H1 (cell line): ENCODE measurements at regions not wholly inside any gene's neighbourhood (a gene's known extent, or its start where the extent isn't known, plus 50 kb on each side); places are given as distances from the start of the nearest gene placed in this dataset.

ENCODE experiments used
- CTCF ChIA-PET: fragments of 300-600 bp; sonication (Branson Sonifier 250); formaldehyde crosslinking; loops from one replicate; lab custom pipeline; 2021; ENCODE audit not compliant: partially characterized antibody; lab: Charles Lee
- POLR2A ChIA-PET: fragments of 300-600 bp; sonication (Branson Sonifier 250); formaldehyde crosslinking; loops from one replicate; lab custom pipeline; 2021; ENCODE audit warnings: inconsistent platforms; ENCODE audit not compliant: partially characterized antibody; lab: Charles Lee
- DNase-seq, 2 experiments: peaks; one replicate each; pipeline versions ENCODE4 v3.0.0 to v3.0.0-alpha.2; 2010 to 2022; ENCODE audit warnings: low spot score in 2 of 2, low read depth in 1 of 2, mixed read lengths in 1 of 2
- FAIRE-seq: peaks from 2 replicates; lab custom pipeline; 2011; peaks lifted over from hg19 to GRCh38; lab: Jason Lieb, UNC
- H2AFZ ChIP-seq: 2 replicates; pipeline ENCODE4 v1.8.1; 2012; ENCODE audit warnings: low read length, inconsistent platforms
- H2AK5ac ChIP-seq: 2 replicates; pipeline ENCODE4 v1.6.1; 2013; ENCODE audit warnings: low read depth, low read length
- H2BK120ac ChIP-seq: replicated peaks from 2 replicates; pipeline ENCODE3; 2013; ENCODE audit warnings: low read depth, low read length, inconsistent platforms
- H2BK12ac ChIP-seq: 2 replicates; pipeline ENCODE4 v1.6.1; 2013; ENCODE audit warnings: low read depth, low read length
- H2BK15ac ChIP-seq: 2 replicates; pipeline ENCODE4 v1.6.1; 2013; ENCODE audit warnings: low read length
- H2BK20ac ChIP-seq: 2 replicates; pipeline ENCODE4 v1.6.1; 2013; ENCODE audit warnings: low read length
- H2BK5ac ChIP-seq: 2 replicates; pipeline ENCODE4 v1.6.1; 2013; ENCODE audit warnings: low read depth, low read length
- H3K14ac ChIP-seq: 2 replicates; pipeline ENCODE4 v1.6.1; 2013; ENCODE audit warnings: inconsistent platforms; ENCODE audit not compliant: insufficient read length
- H3K18ac ChIP-seq: 2 replicates; pipeline ENCODE4 v1.6.1; 2013; ENCODE audit warnings: low read length; ENCODE audit errors: extremely low read depth
- H3K23ac ChIP-seq: 2 replicates; pipeline ENCODE4 v1.6.1; 2013; ENCODE audit warnings: inconsistent platforms; ENCODE audit not compliant: insufficient read length
- H3K23me2 ChIP-seq: 2 replicates; pipeline ENCODE4 v1.6.1; 2013; ENCODE audit warnings: low read depth, low read length
- H3K27ac ChIP-seq: 2 replicates; pipeline ENCODE4 v1.6.1; 2011; ENCODE audit warnings: low read depth, low read length, inconsistent platforms
- H3K27me3 ChIP-seq, 4 experiments: replicated peaks in 1 of 4; 1 replicate in 1 of 4; 2 replicates in 3 of 4; pipeline versions ENCODE4 v1.6.1 to v1.8.1; 2011 to 2013; ENCODE audit warnings: low read length in 3 of 4, mild to moderate bottlenecking in 3 of 4, inconsistent platforms in 2 of 4, mixed read lengths in 2 of 4, moderate library complexity in 1 of 4; ENCODE audit not compliant: control insufficient read depth in 3 of 4, insufficient read depth in 3 of 4; ENCODE audit errors: extremely low read depth in 1 of 4
- H3K36me3 ChIP-seq, 4 experiments: 2 replicates each; pipeline versions ENCODE4 v1.6.1 to v1.8.1; 2011 to 2013; ENCODE audit warnings: mild to moderate bottlenecking in 4 of 4, low read length in 3 of 4, moderate library complexity in 2 of 4, control low read depth in 1 of 4, inconsistent platforms in 1 of 4; ENCODE audit not compliant: insufficient read depth in 4 of 4, control insufficient read depth in 2 of 4
- H3K4ac ChIP-seq: replicated peaks from 2 replicates; pipeline ENCODE3; 2013; ENCODE audit warnings: low read length, low read depth, mixed read lengths, inconsistent platforms; ENCODE audit not compliant: insufficient read length
- H3K4me1 ChIP-seq, 4 experiments: replicated peaks in 1 of 4; 1 replicate in 1 of 4; 2 replicates in 3 of 4; pipeline versions ENCODE4 v1.6.1 to v1.8.1; 2011 to 2013; ENCODE audit warnings: low read length in 3 of 4, inconsistent platforms in 2 of 4, mixed read lengths in 1 of 4; ENCODE audit not compliant: insufficient read depth in 4 of 4, control insufficient read depth in 3 of 4
- H3K4me2 ChIP-seq, 2 experiments: 2 replicates each; pipeline versions ENCODE4 v1.6.1 to v1.8.1; 2011 to 2013; ENCODE audit warnings: low read depth in 2 of 2, low read length in 2 of 2, control low read depth in 1 of 2, inconsistent platforms in 1 of 2, mild to moderate bottlenecking in 1 of 2; ENCODE audit not compliant: insufficient read depth in 1 of 2
- H3K4me3 ChIP-seq, 4 experiments: fragments of 200-600, 300-600 bp in 1 of 4; sonication (generic), shearing (Covaris generic), sonication (Bioruptor Twin) in 1 of 4; 2 replicates each; pipeline versions ENCODE4 v1.5.1 to v1.8.1; 2011 to 2016; ENCODE audit warnings: low read length in 4 of 4, low read depth in 3 of 4, control low read depth in 2 of 4, inconsistent platforms in 2 of 4, mild to moderate bottlenecking in 2 of 4, mixed read lengths in 1 of 4, moderate library complexity in 1 of 4; ENCODE audit not compliant: insufficient read depth in 2 of 4; ENCODE audit errors: extremely low read depth in 1 of 4
- H3K56ac ChIP-seq: replicated peaks from 2 replicates; pipeline ENCODE3; 2013; ENCODE audit warnings: low read depth, mild to moderate bottlenecking, mixed read lengths, low read length, inconsistent platforms; ENCODE audit not compliant: insufficient read length
- H3K79me1 ChIP-seq: 2 replicates; pipeline ENCODE4 v1.6.1; 2013; ENCODE audit warnings: low read depth, low read length, control low read depth
- H3K79me2 ChIP-seq, 2 experiments: 2 replicates each; pipeline versions ENCODE4 v1.6.1 to v1.8.1; 2012 to 2013; ENCODE audit warnings: low read length in 2 of 2, mild to moderate bottlenecking in 2 of 2, inconsistent platforms in 1 of 2; ENCODE audit not compliant: insufficient read depth in 2 of 2, control insufficient read depth in 1 of 2
- H3K9ac ChIP-seq, 4 experiments: replicated peaks in 1 of 4; 1 replicate in 1 of 4; 2 replicates in 3 of 4; pipeline versions ENCODE4 v1.6.1 to v1.8.1; 2011 to 2013; ENCODE audit warnings: low read depth in 3 of 4, low read length in 3 of 4, control low read depth in 2 of 4, mild to moderate bottlenecking in 2 of 4, moderate library complexity in 2 of 4, inconsistent platforms in 1 of 4; ENCODE audit errors: extremely low read depth in 1 of 4
- H3K9me3 ChIP-seq, 2 experiments: 2 replicates each; pipeline versions ENCODE4 v1.6.1 to v1.8.1; 2012 to 2013; ENCODE audit warnings: mild to moderate bottlenecking in 2 of 2, moderate library complexity in 2 of 2, control low read depth in 1 of 2, inconsistent platforms in 1 of 2, low read depth in 1 of 2, low read length in 1 of 2, mixed read lengths in 1 of 2; ENCODE audit not compliant: insufficient read depth in 2 of 2
- H4K20me1 ChIP-seq, 2 experiments: replicated peaks in 1 of 2; 2 replicates each; pipeline versions ENCODE3 to v1.8.1; 2011 to 2013; ENCODE audit warnings: inconsistent platforms in 2 of 2, low read length in 2 of 2, mild to moderate bottlenecking in 1 of 2; ENCODE audit not compliant: insufficient read depth in 2 of 2, control insufficient read depth in 1 of 2
- H4K5ac ChIP-seq: 2 replicates; pipeline ENCODE4 v1.6.1; 2013; ENCODE audit warnings: low read length, low read depth, mixed read lengths, inconsistent platforms; ENCODE audit not compliant: insufficient read length
- H4K8ac ChIP-seq: 2 replicates; pipeline ENCODE4 v1.8.0; 2013; ENCODE audit warnings: mild to moderate bottlenecking, moderate library complexity, low read length, inconsistent platforms; ENCODE audit not compliant: insufficient read depth; ENCODE audit errors: extremely low read depth
- H4K91ac ChIP-seq: replicated peaks from 2 replicates; pipeline ENCODE3; 2013; ENCODE audit warnings: low read length, mixed read lengths, inconsistent platforms; ENCODE audit not compliant: insufficient read length
- BACH1 ChIP-seq: IDR thresholded peaks from 2 replicates; pipeline ENCODE4 v1.6.1; 2012; ENCODE audit warnings: low read length, improper control_type of control experiment
- CBX8 ChIP-seq: fragments of 300-800, 300-1000 bp; sonication (generic); IDR thresholded peaks from 2 replicates; pipeline ENCODE4 v1.7.1; 2016; ENCODE audit warnings: low read depth, low read length, borderline replicate concordance
- CHD1 ChIP-seq: IDR thresholded peaks from 2 replicates; pipeline ENCODE4 v1.6.1; 2012; ENCODE audit warnings: low read depth, low read length, improper control_type of control experiment
- FOSL1 ChIP-seq: IDR thresholded peaks from 2 replicates; pipeline ENCODE4 v1.6.1; 2011; ENCODE audit warnings: mild to moderate bottlenecking, low read depth, low read length, moderate library complexity; ENCODE audit not compliant: insufficient read depth
- HDAC6 ChIP-seq: IDR thresholded peaks from one replicate; pipeline ENCODE4 v1.7.1; 2012; ENCODE audit warnings: low read depth, mild to moderate bottlenecking, inconsistent platforms, low read length, moderate library complexity
- NANOG ChIP-seq: IDR thresholded peaks from 2 replicates; pipeline ENCODE4 v1.6.1; 2011; ENCODE audit warnings: low read length, low read depth, mild to moderate bottlenecking, inconsistent platforms; ENCODE audit not compliant: insufficient read depth, poor library complexity, severe bottlenecking
- SIX5 ChIP-seq: IDR thresholded peaks from 2 replicates; pipeline ENCODE4 v1.6.1; 2011; ENCODE audit warnings: mild to moderate bottlenecking, low read depth, low read length
- TAF7 ChIP-seq: optimal IDR thresholded peaks from 2 replicates; pipeline ENCODE3; 2011; ENCODE audit warnings: low read depth, mild to moderate bottlenecking, inconsistent platforms, low read length, moderate library complexity, borderline replicate concordance
- ZNF274 ChIP-seq: IDR thresholded peaks from 2 replicates; pipeline ENCODE4 v1.7.0; 2012; ENCODE audit warnings: low read length, borderline replicate concordance; ENCODE audit errors: extremely low read depth
- WGBS, 2 experiments: shearing (Covaris generic) in 1 of 2; methylation state at CpG; one replicate each; pipeline versions ENCODE4 v1.1.6 to v1.1.7; 2013 to 2015; ENCODE audit warnings: low lambda C conversion rate in 2 of 2, mixed read lengths in 2 of 2, inconsistent platforms in 1 of 2, low coverage in 1 of 2, missing lambda C conversion rate in 1 of 2; ENCODE audit not compliant: insufficient replicate concordance in 2 of 2, insufficient coverage in 1 of 2, insufficient read length in 1 of 2; ENCODE audit errors: extremely low coverage in 1 of 2, missing lambda C conversion rate in 1 of 2; 5-methylcytosine and 5-hydroxymethylcytosine counted together

GRCh38 chr6:50147371-50147770 is 97.6 kb upstream of the DEFB112 start:
- H3K56ac ChIP-seq, result no peak overlapping the region
- no peak overlapping the region for H3K4ac ChIP-seq
- no peak overlapping the region for H2BK15ac ChIP-seq
- H3K4me2 ChIP-seq, result no peak overlapping the region
- no peaks in the 10 kb centered on the region for H3K23me2 ChIP-seq
- no peak overlapping the region for H2BK120ac ChIP-seq
- WGBS, 2 experiments, result 91% methylated on average over 3 of the region's 3 CpGs; no CpG with 5 or more reads in 1 of the 2 experiments
- H2AK5ac ChIP-seq, result no peak overlapping the region
- no peak overlapping the region for H3K18ac ChIP-seq
- ChIA-PET POLR2A (no interaction called here), CTCF (interaction anchor here (1.4 kb wide), 1 partner anchor 118 kb away, joined by 3 read pairs; no protein-coding TSS in a partner anchor)
- H3K4me3 ChIP-seq, result no peak overlapping the region
- no peak overlapping the region for H4K91ac ChIP-seq
- DNase-seq (no peak), FAIRE-seq (no peak)
- no peak overlapping the region for H4K8ac ChIP-seq
- no peak overlapping the region for H2BK5ac ChIP-seq
- no peak overlapping the region for H3K14ac ChIP-seq
- no peak overlapping the region for H2AFZ ChIP-seq
- H3K4me1 ChIP-seq, result no peaks in the 10 kb centered on the region
- H3K9me3 ChIP-seq, result no peaks in the 10 kb centered on the region
- no peaks in the 10 kb centered on the region for H4K20me1 ChIP-seq
- no peak overlapping the region for H3K9ac ChIP-seq
- H3K23ac ChIP-seq, result no peak overlapping the region
- H2BK12ac ChIP-seq, result no peak overlapping the region
- H2BK20ac ChIP-seq, result no peak overlapping the region
- no peaks in the 10 kb centered on the region for H3K79me2 ChIP-seq
- H3K27me3 ChIP-seq, result no peaks in the 10 kb centered on the region
- no peaks in the 10 kb centered on the region for H3K36me3 ChIP-seq
- no peaks in the 10 kb centered on the region for H3K79me1 ChIP-seq
- no peak overlapping the region for H4K5ac ChIP-seq
- no peak overlapping the region for H3K27ac ChIP-seq
- no peak for TF ChIP-seq ZNF274
- no peak for TF ChIP-seq FOSL1
- no peak for TF ChIP-seq CHD1
- TF ChIP-seq SIX5, result no peak
- TF ChIP-seq TAF7, result no peak
- TF ChIP-seq CBX8, result no peak
- TF ChIP-seq HDAC6, result no peak
- no peak for TF ChIP-seq NANOG
- no peak for TF ChIP-seq BACH1
